SK-N-SH (cell line): ENCODE measurements at regions not wholly inside any gene's neighbourhood (a gene's known extent, or its start where the extent isn't known, plus 50 kb on each side); places are given as distances from the start of the nearest gene placed in this dataset.

Experiments used
- CTCF ChIA-PET: fragments of 300-600, 350-600 bp; formaldehyde crosslinking; extraction: SDS; loops from one replicate; lab custom pipeline; 2021; lab: Yijun Ruan, JAX
- POLR2A ChIA-PET: fragments of 350-600 bp; sonication (Branson Sonifier 250); formaldehyde crosslinking; extraction: SDS; loops from one replicate; lab custom pipeline; 2020; ENCODE audit warnings: antibody characterized with exemption, inconsistent platforms; lab: Yijun Ruan, JAX
- DNase-seq: peaks from one replicate; pipeline ENCODE4 v3.0.0; 2012
- H2AFZ ChIP-seq: fragments of 200-600 bp; sonication (generic); 2 replicates; pipeline ENCODE4 v1.8.1; 2016; ENCODE audit warnings: antibody characterized with exemption, mild to moderate bottlenecking, low read depth
- H3F3A ChIP-seq: fragments of 200-600 bp; sonication (generic); replicated peaks from 2 replicates; pipeline ENCODE3; 2016; ENCODE audit warnings: antibody characterized with exemption, mild to moderate bottlenecking; ENCODE audit not compliant: insufficient read depth
- H3K27ac ChIP-seq, 2 experiments: fragments of 200-500 bp in 1 of 2; fragments of 200-600 bp in 1 of 2; sonication (Bioruptor generic) in 1 of 2; sonication (generic), shearing (Covaris generic) in 1 of 2; 2 replicates each; pipeline versions ENCODE4 v1.5.1 to v1.6.1; 2014 to 2016; ENCODE audit warnings: low read depth in 2 of 2, inconsistent platforms in 1 of 2, low read length in 1 of 2, mild to moderate bottlenecking in 1 of 2, mixed read lengths in 1 of 2
- H3K27me3 ChIP-seq: fragments of 200-600 bp; sonication (generic), shearing (Covaris generic); 2 replicates; pipeline ENCODE4 v1.6.1; 2016; ENCODE audit warnings: mixed run types; ENCODE audit not compliant: insufficient read depth
- H3K36me3 ChIP-seq, 2 experiments: fragments of 200-500 bp in 1 of 2; fragments of 200-600 bp in 1 of 2; sonication (Bioruptor generic) in 1 of 2; sonication (generic) in 1 of 2; replicated peaks in 1 of 2; 2 replicates each; pipeline versions ENCODE3 to v1.5.1; 2014 to 2016; ENCODE audit warnings: low read length in 1 of 2, mild to moderate bottlenecking in 1 of 2; ENCODE audit not compliant: insufficient read depth in 2 of 2, control insufficient read depth in 1 of 2
- H3K4me1 ChIP-seq, 2 experiments: fragments of 200-500 bp in 1 of 2; fragments of 200-600 bp in 1 of 2; sonication (Bioruptor generic) in 1 of 2; sonication (generic), shearing (Covaris generic) in 1 of 2; 2 replicates each; pipeline versions ENCODE4 v1.5.1 to v1.6.1; 2014 to 2016; ENCODE audit warnings: low read depth in 1 of 2, low read length in 1 of 2, mixed run types in 1 of 2; ENCODE audit not compliant: insufficient read depth in 2 of 2, control insufficient read depth in 1 of 2
- H3K4me2 ChIP-seq: fragments of 200-600 bp; sonication (generic), shearing (Covaris generic); 2 replicates; pipeline ENCODE4 v1.6.1; 2017; ENCODE audit warnings: mixed run types
- H3K4me3 ChIP-seq, 2 experiments: fragments of 200-500 bp in 1 of 2; fragments of 200-600 bp in 1 of 2; sonication (Bioruptor generic) in 1 of 2; sonication (generic), shearing (Covaris generic) in 1 of 2; 2 replicates each; pipeline versions ENCODE4 v1.5.1 to v1.8.1; 2014 to 2016; ENCODE audit warnings: low read depth in 2 of 2, inconsistent platforms in 1 of 2, low read length in 1 of 2, mild to moderate bottlenecking in 1 of 2, mixed read lengths in 1 of 2, moderate library complexity in 1 of 2
- H3K79me2 ChIP-seq: fragments of 200-600 bp; sonication (generic); 2 replicates; pipeline ENCODE4 v1.8.1; 2017; ENCODE audit warnings: mild to moderate bottlenecking; ENCODE audit not compliant: insufficient read depth
- H3K9ac ChIP-seq: fragments of 200-600 bp; sonication (generic); 2 replicates; pipeline ENCODE4 v1.6.1; 2017; ENCODE audit warnings: mixed run types
- H3K9me2 ChIP-seq: fragments of 200-600 bp; sonication (generic); 2 replicates; pipeline ENCODE4 v1.6.1; 2017; ENCODE audit warnings: mixed run types
- H3K9me3 ChIP-seq: fragments of 200-600 bp; sonication (generic); 2 replicates; pipeline ENCODE4 v1.6.1; 2017; ENCODE audit warnings: mixed run types, mild to moderate bottlenecking, moderate library complexity
- H4K20me1 ChIP-seq: fragments of 200-600 bp; sonication (generic); 2 replicates; pipeline ENCODE4 v1.6.1; 2017; ENCODE audit warnings: mild to moderate bottlenecking, mixed run types; ENCODE audit not compliant: insufficient read depth
- ELF1 ChIP-seq: IDR thresholded peaks from 2 replicates; pipeline ENCODE4 v1.4.0; 2012
- EZH2phosphoT487 ChIP-seq: fragments of 200-600 bp; sonication (generic); IDR thresholded peaks from 2 replicates; pipeline ENCODE4 v1.6.1; 2017; ENCODE audit warnings: low read depth, mixed run types, mild to moderate bottlenecking, antibody characterized with exemption, moderate library complexity, borderline replicate concordance
- FOXM1 ChIP-seq: IDR thresholded peaks from 2 replicates; pipeline ENCODE4 v1.4.0; 2012; ENCODE audit warnings: low read depth, mild to moderate bottlenecking
- GATA2 ChIP-seq: sonication (generic); formaldehyde crosslinking; IDR thresholded peaks from 2 replicates; pipeline ENCODE4 v1.5.0; 2020; ENCODE audit warnings: mild to moderate bottlenecking, missing genetic modification reagents
- NFIC ChIP-seq: IDR thresholded peaks from 2 replicates; pipeline ENCODE4 v1.4.0; 2012; ENCODE audit warnings: borderline replicate concordance
- NRF1 ChIP-seq: IDR thresholded peaks from 2 replicates; pipeline ENCODE4 v1.6.1; 2012; ENCODE audit warnings: low read depth, mild to moderate bottlenecking, low read length
- POLR2AphosphoS5 ChIP-seq: IDR thresholded peaks from 2 replicates; pipeline ENCODE4 v1.6.1; 2012; ENCODE audit warnings: low read depth, low read length
- RCOR1 ChIP-seq: fragments of 150-350 bp; IDR thresholded peaks from 2 replicates; pipeline ENCODE4 v1.6.1; 2017; ENCODE audit warnings: antibody characterized with exemption, low read length
- RFX5 ChIP-seq: IDR thresholded peaks from 2 replicates; pipeline ENCODE4 v1.6.1; 2012; ENCODE audit warnings: mild to moderate bottlenecking, improper control_type of control experiment, low read length
- SIN3A ChIP-seq: IDR thresholded peaks from 2 replicates; pipeline ENCODE4 v1.6.1; 2012; ENCODE audit warnings: low read depth, mild to moderate bottlenecking, low read length, moderate library complexity, borderline replicate concordance
- TAF1 ChIP-seq: IDR thresholded peaks from 2 replicates; pipeline ENCODE4 v1.6.1; 2012; ENCODE audit warnings: low read depth, mild to moderate bottlenecking, low read length, moderate library complexity, borderline replicate concordance
- TCF12 ChIP-seq: IDR thresholded peaks from 2 replicates; pipeline ENCODE4 v1.4.0; 2012
- WGBS: methylation state at CpG from one replicate; pipeline ENCODE4 v1.1.6; 2017; ENCODE audit warnings: low lambda C conversion rate; 5-methylcytosine and 5-hydroxymethylcytosine counted together
- TF ChIP-seq, protein P1 (sequence below): IDR thresholded peaks from 2 replicates; pipeline ENCODE4 v1.6.1; 2012; ENCODE audit warnings: mild to moderate bottlenecking, low read depth, low read length, moderate library complexity
- TF ChIP-seq, protein P2 (sequence below): fragments of 150-350 bp; IDR thresholded peaks from 2 replicates; pipeline ENCODE4 v1.6.1; 2017; ENCODE audit warnings: antibody characterized with exemption, low read length, low read depth, borderline replicate concordance
- TF ChIP-seq, protein P3 (sequence below): fragments of 150-350 bp; IDR thresholded peaks from 2 replicates; pipeline ENCODE4 v1.6.1; 2016; ENCODE audit warnings: mild to moderate bottlenecking, low read depth, low read length
- TF ChIP-seq, protein P4 (sequence below): IDR thresholded peaks from 2 replicates; pipeline ENCODE4 v1.4.0; 2012; ENCODE audit warnings: low read depth, borderline replicate concordance

DNA sequence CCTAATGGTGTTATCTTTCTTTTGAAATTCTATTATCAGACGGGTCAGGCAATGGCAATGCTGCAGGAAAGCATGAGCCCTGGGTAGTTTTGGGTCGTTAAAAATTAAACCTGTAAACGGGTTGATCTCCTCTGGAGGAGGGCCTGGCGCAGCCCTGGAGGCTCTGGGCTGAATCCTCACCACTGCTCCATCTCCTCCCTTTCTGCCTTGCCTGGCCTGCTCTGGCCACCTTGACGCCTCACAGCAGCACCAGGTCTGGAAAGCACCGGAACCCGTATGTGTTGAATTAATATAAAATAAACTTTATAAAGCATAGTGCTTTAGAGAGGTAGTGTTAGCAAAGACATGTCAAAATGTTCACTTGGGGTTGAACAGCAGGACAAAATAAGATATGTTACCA is 316.1 kb downstream of the LNPK start:
- no peaks in the 10 kb centered on the region for H3K9me2 ChIP-seq
- H3K27me3 ChIP-seq, result peaks cover 11% of the 10 kb centered on the region; the same call in 1 of the 2 replicates
- no peak for DNase-seq
- no peaks in the 10 kb centered on the region for H3K9me3 ChIP-seq
- H2AFZ ChIP-seq, result no peak overlapping the region
- no peak for TF ChIP-seq SIN3A
- H3K4me2 ChIP-seq, result no peak overlapping the region
- peaks cover 0 to 15% of the 10 kb centered on the region in 2 experiments; a peak in 2 of 4 replicates for H3K4me1 ChIP-seq
- 35% methylated on average over 7 of the region's 7 CpGs for WGBS
- ChIA-PET CTCF (interaction anchor here (1.3 to 10.1 kb wide), 8 partner anchors 26 to 482 kb away, joined by 3 to 261 read pairs (median 20); partner anchors contain the start of gene EVX2), POLR2A (interaction anchor here (1.7 kb wide), 1 partner anchor 316 kb away, joined by 5 read pairs; the partner anchor contains the start of gene LNPK)
- H3F3A ChIP-seq, result no peaks in the 10 kb centered on the region
- no peak overlapping the region for H3K27ac ChIP-seq
- no peak overlapping the region for H3K4me3 ChIP-seq
- H3K9ac ChIP-seq, result no peak overlapping the region
- no peaks in the 10 kb centered on the region for H3K79me2 ChIP-seq
- no peaks in the 10 kb centered on the region for H4K20me1 ChIP-seq
- H3K36me3 ChIP-seq, result no peaks in the 10 kb centered on the region

DNA sequence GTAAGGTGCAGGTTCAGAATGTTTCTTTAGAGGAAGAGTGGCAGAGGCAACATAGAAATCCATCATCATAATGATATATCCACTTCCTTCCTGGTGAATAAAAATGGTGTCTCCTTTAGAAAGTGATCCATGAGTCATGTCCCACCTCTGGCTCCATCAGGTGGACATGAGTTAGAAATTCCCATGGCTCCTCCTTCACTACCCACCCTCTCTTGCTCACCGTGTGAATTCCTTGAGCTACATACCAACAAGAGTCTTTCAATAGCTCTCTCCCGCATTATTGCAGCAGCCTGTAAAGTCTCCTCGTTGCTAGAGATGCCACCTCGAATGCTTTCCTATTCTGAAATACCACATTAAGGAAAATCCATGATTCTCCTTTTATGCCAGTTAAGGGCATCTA is 317.6 kb downstream of the LNPK start:
- Histone ChIP-seq H3K4me3 (no peak overlapping the region), H3K9ac (no peak overlapping the region), H3K9me2 (no peaks in the 10 kb centered on the region), H3K36me3 (no peaks in the 10 kb centered on the region), H3K79me2 (no peaks in the 10 kb centered on the region), H3K4me2 (no peak overlapping the region), H3K4me1 (peaks cover 0 to 15% of the 10 kb centered on the region in 2 experiments; a peak in 2 of 4 replicates), H3K27ac (no peak overlapping the region), H3K27me3 (peaks cover 11% of the 10 kb centered on the region; the same call in 1 of the 2 replicates), H2AFZ (no peak overlapping the region), H4K20me1 (no peaks in the 10 kb centered on the region), H3F3A (no peaks in the 10 kb centered on the region), H3K9me3 (no peaks in the 10 kb centered on the region)
- ChIA-PET CTCF (interaction anchor here (0.8 to 10.1 kb wide), 5 partner anchors 269 to 414 kb away, joined by 3 to 261 read pairs (median 6); partner anchors contain the start of gene EVX2), POLR2A (no interaction called here)
- TF ChIP-seq, protein P1, sequence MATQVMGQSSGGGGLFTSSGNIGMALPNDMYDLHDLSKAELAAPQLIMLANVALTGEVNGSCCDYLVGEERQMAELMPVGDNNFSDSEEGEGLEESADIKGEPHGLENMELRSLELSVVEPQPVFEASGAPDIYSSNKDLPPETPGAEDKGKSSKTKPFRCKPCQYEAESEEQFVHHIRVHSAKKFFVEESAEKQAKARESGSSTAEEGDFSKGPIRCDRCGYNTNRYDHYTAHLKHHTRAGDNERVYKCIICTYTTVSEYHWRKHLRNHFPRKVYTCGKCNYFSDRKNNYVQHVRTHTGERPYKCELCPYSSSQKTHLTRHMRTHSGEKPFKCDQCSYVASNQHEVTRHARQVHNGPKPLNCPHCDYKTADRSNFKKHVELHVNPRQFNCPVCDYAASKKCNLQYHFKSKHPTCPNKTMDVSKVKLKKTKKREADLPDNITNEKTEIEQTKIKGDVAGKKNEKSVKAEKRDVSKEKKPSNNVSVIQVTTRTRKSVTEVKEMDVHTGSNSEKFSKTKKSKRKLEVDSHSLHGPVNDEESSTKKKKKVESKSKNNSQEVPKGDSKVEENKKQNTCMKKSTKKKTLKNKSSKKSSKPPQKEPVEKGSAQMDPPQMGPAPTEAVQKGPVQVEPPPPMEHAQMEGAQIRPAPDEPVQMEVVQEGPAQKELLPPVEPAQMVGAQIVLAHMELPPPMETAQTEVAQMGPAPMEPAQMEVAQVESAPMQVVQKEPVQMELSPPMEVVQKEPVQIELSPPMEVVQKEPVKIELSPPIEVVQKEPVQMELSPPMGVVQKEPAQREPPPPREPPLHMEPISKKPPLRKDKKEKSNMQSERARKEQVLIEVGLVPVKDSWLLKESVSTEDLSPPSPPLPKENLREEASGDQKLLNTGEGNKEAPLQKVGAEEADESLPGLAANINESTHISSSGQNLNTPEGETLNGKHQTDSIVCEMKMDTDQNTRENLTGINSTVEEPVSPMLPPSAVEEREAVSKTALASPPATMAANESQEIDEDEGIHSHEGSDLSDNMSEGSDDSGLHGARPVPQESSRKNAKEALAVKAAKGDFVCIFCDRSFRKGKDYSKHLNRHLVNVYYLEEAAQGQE, result no peak
- TF ChIP-seq, protein P2, sequence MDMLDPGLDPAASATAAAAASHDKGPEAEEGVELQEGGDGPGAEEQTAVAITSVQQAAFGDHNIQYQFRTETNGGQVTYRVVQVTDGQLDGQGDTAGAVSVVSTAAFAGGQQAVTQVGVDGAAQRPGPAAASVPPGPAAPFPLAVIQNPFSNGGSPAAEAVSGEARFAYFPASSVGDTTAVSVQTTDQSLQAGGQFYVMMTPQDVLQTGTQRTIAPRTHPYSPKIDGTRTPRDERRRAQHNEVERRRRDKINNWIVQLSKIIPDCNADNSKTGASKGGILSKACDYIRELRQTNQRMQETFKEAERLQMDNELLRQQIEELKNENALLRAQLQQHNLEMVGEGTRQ, result no peak
- TF ChIP-seq NFIC (no peak), NRF1 (no peak), TAF1 (no peak), EZH2phosphoT487 (no peak), RFX5 (no peak), ELF1 (no peak), TCF12 (no peak), RCOR1 (no peak), GATA2 (CRISPR knock-in tag) (no peak), POLR2AphosphoS5 (no peak), FOXM1 (no peak)
- TF ChIP-seq, protein P3, sequence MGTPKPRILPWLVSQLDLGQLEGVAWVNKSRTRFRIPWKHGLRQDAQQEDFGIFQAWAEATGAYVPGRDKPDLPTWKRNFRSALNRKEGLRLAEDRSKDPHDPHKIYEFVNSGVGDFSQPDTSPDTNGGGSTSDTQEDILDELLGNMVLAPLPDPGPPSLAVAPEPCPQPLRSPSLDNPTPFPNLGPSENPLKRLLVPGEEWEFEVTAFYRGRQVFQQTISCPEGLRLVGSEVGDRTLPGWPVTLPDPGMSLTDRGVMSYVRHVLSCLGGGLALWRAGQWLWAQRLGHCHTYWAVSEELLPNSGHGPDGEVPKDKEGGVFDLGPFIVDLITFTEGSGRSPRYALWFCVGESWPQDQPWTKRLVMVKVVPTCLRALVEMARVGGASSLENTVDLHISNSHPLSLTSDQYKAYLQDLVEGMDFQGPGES, result no peak
- TF ChIP-seq, protein P4, sequence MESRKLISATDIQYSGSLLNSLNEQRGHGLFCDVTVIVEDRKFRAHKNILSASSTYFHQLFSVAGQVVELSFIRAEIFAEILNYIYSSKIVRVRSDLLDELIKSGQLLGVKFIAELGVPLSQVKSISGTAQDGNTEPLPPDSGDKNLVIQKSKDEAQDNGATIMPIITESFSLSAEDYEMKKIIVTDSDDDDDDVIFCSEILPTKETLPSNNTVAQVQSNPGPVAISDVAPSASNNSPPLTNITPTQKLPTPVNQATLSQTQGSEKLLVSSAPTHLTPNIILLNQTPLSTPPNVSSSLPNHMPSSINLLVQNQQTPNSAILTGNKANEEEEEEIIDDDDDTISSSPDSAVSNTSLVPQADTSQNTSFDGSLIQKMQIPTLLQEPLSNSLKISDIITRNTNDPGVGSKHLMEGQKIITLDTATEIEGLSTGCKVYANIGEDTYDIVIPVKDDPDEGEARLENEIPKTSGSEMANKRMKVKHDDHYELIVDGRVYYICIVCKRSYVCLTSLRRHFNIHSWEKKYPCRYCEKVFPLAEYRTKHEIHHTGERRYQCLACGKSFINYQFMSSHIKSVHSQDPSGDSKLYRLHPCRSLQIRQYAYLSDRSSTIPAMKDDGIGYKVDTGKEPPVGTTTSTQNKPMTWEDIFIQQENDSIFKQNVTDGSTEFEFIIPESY, result no peak
- DNase-seq, result no peak
- WGBS, result 36% methylated on average over 4 of the region's 4 CpGs
